Astrocyte of the hippocampus (primary cell): ENCODE measurements at regions not wholly inside any gene's neighbourhood (a gene's known extent, or its start where the extent isn't known, plus 50 kb on each side); places are given as distances from the start of the nearest gene placed in this dataset.

Experiments used
- DNase-seq: peaks from one replicate; pipeline ENCODE4 v3.0.0; 2011; ENCODE audit warnings: low read depth, low spot score

DNA sequence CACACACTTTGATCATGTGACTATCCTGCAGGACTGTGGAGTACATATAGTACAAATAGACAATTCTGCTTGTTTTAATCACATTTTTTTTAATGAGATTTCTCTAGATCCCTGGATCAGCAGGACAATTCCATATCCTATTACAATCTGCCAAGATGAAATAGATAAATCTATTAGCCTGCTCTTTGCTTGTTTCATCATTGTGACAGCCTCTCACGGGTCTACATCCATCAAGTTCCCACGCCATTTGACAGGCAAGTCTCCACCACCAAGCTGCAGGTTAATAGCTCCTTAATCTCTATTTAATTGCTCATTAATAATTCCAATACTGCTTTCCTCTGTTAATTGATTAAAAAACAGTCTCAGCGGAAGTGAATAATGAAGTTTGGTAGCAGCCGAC, 671.5 kb downstream of the CCSER2 start:
- DNase-seq = no peak

DNA sequence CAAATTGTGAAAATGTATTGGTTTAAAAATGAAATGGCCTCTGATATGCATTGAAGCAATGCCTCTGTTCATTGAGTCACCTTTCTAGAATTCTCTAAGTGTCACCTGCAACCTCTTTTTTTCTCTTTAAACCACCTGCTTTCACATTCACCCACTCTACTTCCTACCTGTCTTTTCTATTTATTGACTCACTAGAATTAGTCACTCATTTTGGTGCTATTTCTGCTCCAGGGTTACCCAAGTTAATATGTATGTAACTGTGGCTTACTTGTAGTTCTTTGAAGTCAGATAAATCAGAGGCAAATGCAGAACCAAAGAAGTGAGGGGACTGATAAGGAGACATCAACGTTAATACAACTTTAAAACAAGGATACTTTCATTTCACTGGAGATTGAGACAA, 674.7 kb downstream of the CCSER2 start:
- DNase-seq = no peak

GRCh38 chr10:85008488-85009184, 680.2 kb downstream of the CCSER2 start:
- DNase-seq = no peak

GRCh38 chr10:85012305-85012704, 683.9 kb downstream of the CCSER2 start:
- no peak for DNase-seq

- DNase-seq = no peak
Observed at GRCh38 chr10:85026878-85027467, 698.6 kb downstream of the CCSER2 start.

- no peak for DNase-seq
Observed at GRCh38 chr10:85032981-85033380, 704.6 kb downstream of the CCSER2 start.

DNA sequence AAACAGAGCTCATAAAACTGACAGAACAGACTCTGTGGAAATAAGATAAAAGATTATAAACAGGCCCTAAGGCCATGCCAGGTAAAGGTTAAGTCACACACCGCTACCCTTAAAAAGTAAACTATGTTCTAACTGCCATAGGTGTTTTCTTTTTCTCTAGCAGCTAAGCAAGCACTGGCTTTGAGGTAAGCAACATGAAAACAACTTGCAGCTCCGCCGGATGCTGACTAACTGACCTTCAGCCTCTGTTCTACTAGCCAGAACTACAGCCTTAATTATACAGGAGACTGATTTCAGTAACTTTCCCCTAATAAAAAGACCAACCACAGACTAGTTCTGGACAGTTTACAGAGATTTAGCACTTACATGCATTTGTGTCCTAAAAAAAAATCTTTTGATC, 708.3 kb downstream of the CCSER2 start:
- no peak for DNase-seq

GRCh38 chr10:85039311-85039710, 710.9 kb downstream of the CCSER2 start:
- no peak for DNase-seq

DNA sequence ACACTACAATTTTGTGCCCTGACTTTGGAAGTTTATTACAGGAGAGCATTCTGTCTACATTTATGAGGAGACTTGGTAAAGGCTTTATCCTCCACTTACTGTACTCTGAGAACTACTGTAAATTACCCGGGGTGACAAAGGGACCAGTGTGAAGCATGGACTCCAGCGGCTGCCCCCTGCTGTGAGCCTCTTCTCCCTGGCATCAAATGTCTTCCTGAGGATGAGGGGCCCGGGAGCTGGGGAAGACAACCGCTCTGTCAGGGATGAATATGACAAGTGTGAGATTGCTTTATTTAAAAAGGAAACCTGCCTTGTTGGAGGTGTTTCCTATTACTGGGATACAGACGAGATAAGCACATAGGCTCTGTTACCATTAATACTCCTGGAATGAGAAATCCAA, 714.8 kb downstream of the CCSER2 start:
- no peak for DNase-seq

DNA sequence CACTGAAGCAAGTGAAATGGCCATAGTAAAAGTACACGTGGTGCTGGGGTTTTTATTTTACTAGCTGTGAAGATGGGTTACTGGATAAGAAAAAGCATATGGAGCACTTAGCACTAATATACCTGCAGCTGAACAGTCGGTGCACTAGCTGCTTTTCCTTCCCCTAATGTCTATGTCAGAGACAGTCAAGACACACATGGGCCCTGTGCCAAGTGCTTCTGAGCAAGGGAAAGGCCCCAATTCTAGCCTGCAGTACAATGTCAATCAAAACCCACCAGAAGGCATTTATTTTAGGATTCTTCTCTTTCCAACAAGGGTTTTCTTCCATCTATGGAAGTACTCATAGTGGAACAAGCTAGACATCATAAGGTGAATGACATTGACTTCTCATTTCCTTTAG, 716.7 kb downstream of the CCSER2 start:
- no peak for DNase-seq

DNA sequence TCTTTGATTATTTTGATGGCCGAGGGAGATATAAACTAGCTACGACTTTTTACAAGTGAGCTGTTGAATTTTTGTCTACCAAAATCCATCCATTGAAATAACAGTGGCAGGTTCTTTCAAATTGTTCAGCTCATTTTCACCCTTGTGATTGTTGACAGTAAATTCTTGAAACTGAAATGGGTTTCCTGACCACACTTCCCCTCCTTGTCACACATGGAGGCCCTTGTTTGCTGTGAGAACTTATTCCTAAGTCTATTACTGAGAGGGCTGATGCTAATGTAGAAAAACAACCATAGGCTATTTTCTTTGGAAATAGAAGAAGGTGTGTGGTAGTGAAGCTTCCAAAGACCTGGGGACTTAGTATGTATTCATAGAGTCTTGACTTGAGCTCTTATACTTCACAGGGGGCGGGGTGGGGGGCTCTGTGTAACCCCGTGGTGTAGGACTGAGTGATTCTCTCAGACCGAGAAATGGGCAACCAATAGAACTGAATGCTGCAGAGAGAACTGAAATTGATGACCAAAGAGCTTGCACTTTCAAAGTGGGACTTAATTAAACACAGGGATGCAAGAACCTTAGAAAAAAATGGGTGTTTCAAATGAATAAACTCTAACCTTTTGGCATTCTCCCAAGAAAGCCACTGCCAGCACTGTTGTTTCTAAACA, 718.9 kb downstream of the CCSER2 start:
- DNase-seq = no peak

- DNase-seq = no peak
Observed at GRCh38 chr10:85047979-85048378, 719.6 kb downstream of the CCSER2 start.

GRCh38 chr10:85048644-85049043, 720.3 kb downstream of the CCSER2 start:
- DNase-seq = no peak

DNA sequence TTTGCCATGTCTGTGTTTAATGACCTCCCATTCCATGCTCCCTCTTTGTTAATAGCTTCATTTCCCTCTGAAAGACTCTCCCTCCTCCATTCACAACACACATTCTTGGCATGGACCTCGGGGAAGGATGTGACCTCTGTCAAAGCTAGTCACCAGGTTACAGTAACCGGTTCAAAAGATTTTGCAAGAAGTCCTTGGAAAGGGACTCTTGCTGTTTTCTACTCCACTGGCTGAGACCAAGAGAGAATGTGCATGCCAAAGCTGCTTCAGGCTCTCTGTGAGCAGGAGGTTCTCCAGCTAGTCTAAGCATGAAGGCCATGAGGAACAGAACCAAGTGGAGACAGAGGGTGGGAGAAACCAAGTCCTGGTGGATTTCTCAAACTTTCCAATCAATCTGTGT, 732.6 kb downstream of the CCSER2 start:
- DNase-seq = no peak

DNA sequence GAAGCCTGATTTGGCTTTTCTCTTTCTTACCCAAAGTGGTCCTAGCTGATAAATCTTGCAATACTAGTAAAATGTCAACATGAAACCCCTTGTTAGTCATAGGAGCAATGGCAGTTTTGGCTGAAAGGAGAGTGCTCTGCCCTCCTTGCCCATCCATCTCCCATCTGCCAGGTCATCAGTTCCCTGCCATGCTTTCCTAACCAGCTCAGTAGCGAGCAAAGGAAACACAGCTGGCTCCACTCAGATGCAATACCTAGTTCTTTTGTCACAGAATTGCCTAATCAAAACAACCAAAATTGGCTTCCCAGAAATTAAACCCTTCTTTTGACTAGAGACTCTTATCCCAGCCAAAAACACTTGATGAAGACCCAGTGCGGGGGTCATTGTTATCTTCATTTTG, 733.0 kb downstream of the CCSER2 start:
- DNase-seq = no peak

DNA sequence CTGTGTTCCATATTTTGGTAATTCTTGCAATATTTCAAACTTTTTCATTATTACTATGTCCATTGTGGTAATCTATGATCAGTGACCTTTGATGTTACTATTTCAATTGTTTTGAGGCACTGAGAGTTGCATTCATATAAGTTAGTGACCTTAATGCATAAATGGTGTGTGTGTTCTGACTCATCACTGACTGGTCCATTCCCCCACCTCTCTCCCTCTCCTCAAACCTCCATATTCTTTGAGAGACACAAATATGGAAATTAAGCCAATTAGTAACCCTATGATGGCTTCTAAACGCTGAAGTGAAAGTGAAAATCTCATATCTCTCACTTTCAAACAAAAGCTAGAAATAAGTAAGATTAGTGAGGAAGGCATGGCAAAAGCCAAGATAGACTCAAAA, 739.6 kb downstream of the CCSER2 start:
- DNase-seq = no peak

GRCh38 chr10:85080934-85081333, 752.5 kb downstream of the CCSER2 start:
- no peak for DNase-seq

DNA sequence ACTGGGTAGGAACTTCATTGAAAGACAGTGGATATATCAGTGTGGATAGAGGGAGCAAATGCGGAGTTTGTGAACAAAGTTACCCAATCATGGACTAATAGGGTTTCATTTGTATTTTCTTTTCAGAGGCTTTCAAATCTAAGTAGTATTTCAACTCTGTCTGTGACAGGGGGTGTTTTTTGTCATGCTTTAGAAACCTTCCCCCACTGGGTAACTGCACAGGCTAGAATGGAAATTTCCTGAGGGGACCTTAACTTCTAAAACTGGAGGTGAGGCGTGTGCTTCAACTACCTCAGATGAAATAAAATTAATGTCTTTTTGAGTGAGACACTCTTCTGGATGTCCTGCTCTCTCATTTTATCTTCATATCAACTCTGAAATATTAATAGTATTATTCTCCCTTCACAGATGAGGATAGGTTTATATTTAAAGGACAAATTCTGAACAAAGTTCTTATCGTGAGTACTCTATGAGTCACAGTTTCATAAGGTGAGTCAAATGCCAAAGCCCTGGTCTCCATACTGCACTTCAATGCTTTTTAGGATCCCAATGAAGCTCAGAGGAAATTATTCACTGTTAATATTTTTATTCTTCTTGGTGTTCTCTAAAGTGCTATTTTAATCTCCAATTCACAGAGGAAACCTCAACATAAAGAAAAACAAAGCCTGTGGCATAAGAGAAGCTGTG, 770.6 kb downstream of the CCSER2 start:
- DNase-seq = no peak

- peak; percentile 47 for DNase-seq
Observed at GRCh38 chr10:85100495-85100894, 772.1 kb downstream of the CCSER2 start.

GRCh38 chr10:85105614-85106255, 777.3 kb downstream of the CCSER2 start:
- no peak for DNase-seq

DNA sequence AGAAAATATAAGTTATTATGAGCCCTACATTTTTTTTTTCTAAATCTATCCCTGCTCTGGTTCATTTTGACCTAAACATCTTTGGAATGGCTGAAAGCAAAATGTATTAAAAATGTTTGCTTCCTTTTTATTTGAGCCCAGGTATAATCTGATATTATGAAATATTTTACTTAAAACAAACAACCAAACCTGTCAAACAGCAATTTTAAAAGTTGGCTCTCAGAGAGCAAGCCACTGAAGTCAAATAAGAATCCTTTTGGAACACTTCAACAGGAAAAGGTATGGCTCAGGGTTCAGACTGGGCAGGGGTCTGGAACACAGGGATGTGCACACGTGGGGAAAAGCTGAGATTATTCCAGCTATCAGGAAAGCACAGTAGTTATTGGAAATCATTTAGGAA, 782.9 kb downstream of the CCSER2 start:
- no peak for DNase-seq

GRCh38 chr10:85124603-85125051, 796.2 kb downstream of the CCSER2 start:
- DNase-seq = peak; percentile 20
